Psoas muscle (tissue), 7 donors: ENCODE measurements at regions not wholly inside any gene's neighbourhood (a gene's known extent, or its start where the extent isn't known, plus 50 kb on each side); places are given as distances from the start of the nearest gene placed in this dataset.
"Not testable (repeated sequence)": the region's sequence is repeated elsewhere in the genome, so short reads cannot be mapped to it uniquely, and the experiment has no call there.

Source experiments
- ATAC-seq, 4 donors: fragments of 200-7000 bp; cut with Tn5 transposase; one replicate each; pipeline ENCODE4 v1.9.1; 2020; ENCODE audit warnings: moderate library complexity in 3 of 4, mild to moderate bottlenecking in 2 of 4
- DNase-seq, 2 donors: peaks; one replicate each; pipeline ENCODE4 v3.0.0-alpha.2; 2020
- H3K27ac ChIP-seq: fragments of 200-600 bp; one replicate; pipeline ENCODE4 v1.8.0; 2022
- H3K27me3 ChIP-seq, 3 donors: fragments of 200-600 bp in 1 of 3; one replicate each; pipeline versions ENCODE4 v1.6.1 to v1.8.0; 2013 to 2022; ENCODE audit warnings: low read length in 2 of 3, mild to moderate bottlenecking in 2 of 3, moderate library complexity in 1 of 3; ENCODE audit not compliant: insufficient read depth in 3 of 3
- H3K36me3 ChIP-seq, 2 donors: fragments of 200-600 bp in 1 of 2; one replicate each; pipeline versions ENCODE4 v1.6.1 to v1.8.0; 2013 to 2022; ENCODE audit warnings: low read depth in 1 of 2, mild to moderate bottlenecking in 1 of 2, moderate library complexity in 1 of 2; ENCODE audit not compliant: insufficient read depth in 1 of 2
- H3K4me1 ChIP-seq: fragments of 200-600 bp; one replicate; pipeline ENCODE4 v1.8.0; 2022
- H3K4me3 ChIP-seq: fragments of 200-600 bp; one replicate; pipeline ENCODE4 v1.8.0; 2022; ENCODE audit warnings: mild to moderate bottlenecking
- H3K9me3 ChIP-seq: fragments of 200-600 bp; one replicate; pipeline ENCODE4 v1.8.0; 2022
- CTCF ChIP-seq: fragments of 200-600 bp; IDR thresholded peaks from one replicate; pipeline ENCODE4 v1.8.0; 2022; ENCODE audit warnings: antibody characterized with exemption
- WGBS, 3 donors: extraction: QIAGEN DNeasy Blood & Tissue Kit; methylation state at CpG; one replicate each; pipeline versions ENCODE4 v1.1.6 to v1.1.7; 2013; 5-methylcytosine and 5-hydroxymethylcytosine counted together
- intact Hi-C, 2 donors: fragments of 100-400 bp; cut with DNase I; formaldehyde crosslinking; loops; one replicate each; pipeline versions ENCODE4 v1.11.0 to v1.14.2; 2022
- donor health status: healthy with polysubstance abuse.
- donor health status: DM: no; HTN: no; CAD: no; lungs with moderate emphysema.
- donor health status: Bipolar disorder and iron deficiency.
- donor health status: healthy.
- donor health status: DM: yes; HTN: yes; CAD: no.
- donor health status: DM: no; HTN: no; CAD: no.
- donor health status: DM: yes; HTN: yes; CAD: no.

- DNase-seq (no peak), ATAC-seq (no peak)
- no peak overlapping the region for H3K4me3 ChIP-seq
- intact Hi-C loops: no loop called here
- TF ChIP-seq CTCF: no peak
- H3K27me3 ChIP-seq: no peaks in the 10 kb centered on the region
- H3K36me3 ChIP-seq: no peaks in the 10 kb centered on the region
- 55 to 58% (median 57%) methylated on average over 3 of the region's 3 CpGs for WGBS, 3 donors
- H3K9me3 ChIP-seq: no peaks in the 10 kb centered on the region
- H3K4me1 ChIP-seq: no peaks in the 10 kb centered on the region
- no peak overlapping the region for H3K27ac ChIP-seq
Measured at GRCh38 chr5:26343801-26344325, 694.5 kb downstream of the CDH9 start.

- Histone ChIP-seq H3K4me3 (no peak overlapping the region), H3K27ac (no peak overlapping the region), H3K27me3 (no peaks in the 10 kb centered on the region), H3K9me3 (no peaks in the 10 kb centered on the region), H3K4me1 (no peaks in the 10 kb centered on the region), H3K36me3 (no peaks in the 10 kb centered on the region)
- WGBS, 3 donors: 42 to 63% (median 48%) methylated on average over 1 of the region's 1 CpG
- DNase-seq (no peak), ATAC-seq (no peak)
- intact Hi-C loops: no loop called here
- TF ChIP-seq CTCF: no peak
Measured at GRCh38 chr5:26339576-26339975, 698.8 kb downstream of the CDH9 start.

- no peak for DNase-seq
- ATAC-seq: no peak
- TF ChIP-seq CTCF: no peak
Measured at GRCh38 chr5:26329562-26330189, 708.7 kb downstream of the CDH9 start.

GRCh38 chr5:26326153-26326759, 712.1 kb downstream of the CDH9 start:
- Histone ChIP-seq H3K4me3 (no peak overlapping the region), H3K36me3 (no peaks in the 10 kb centered on the region), H3K27me3 (no peaks in the 10 kb centered on the region), H3K9me3 (no peaks in the 10 kb centered on the region), H3K4me1 (no peaks in the 10 kb centered on the region), H3K27ac (no peak overlapping the region)
- WGBS, 3 donors: 91 to 93% (median 92%) methylated on average over 17 of the region's 17 CpGs
- ATAC-seq: no peak
- peak in 1 of 2 donors; percentile 38 for DNase-seq
- intact Hi-C loops: no loop called here
- no peak for TF ChIP-seq CTCF

More at GRCh38 chr5:26329562-26330189, 708.7 kb downstream of the CDH9 start:
- H3K4me3 ChIP-seq: no peak overlapping the region
- no peak overlapping the region for H3K27ac ChIP-seq
- no peaks in the 10 kb centered on the region for H3K4me1 ChIP-seq
- no peaks in the 10 kb centered on the region for H3K36me3 ChIP-seq
- no peaks in the 10 kb centered on the region for H3K9me3 ChIP-seq
- H3K27me3 ChIP-seq: no peaks in the 10 kb centered on the region
- intact Hi-C loops: no loop called here
- WGBS, 3 donors: 23 to 28% (median 25%) methylated on average over 4 of the region's 4 CpGs

- WGBS, 3 donors: 85 to 90% (median 89%) methylated on average over 11 of the region's 11 CpGs
- not testable (repeated sequence) for H3K27me3 ChIP-seq
Measured at GRCh38 chr5:26325432-26325831, 713.0 kb downstream of the CDH9 start.

GRCh38 chr5:26324273-26324895, 714.0 kb downstream of the CDH9 start:
- H3K4me3 ChIP-seq, intact Hi-C loops: not testable (repeated sequence)
- DNase-seq: peak in 1 of 2 donors; percentile 24

More at GRCh38 chr5:26325432-26325831, 713.0 kb downstream of the CDH9 start:
- H3K27ac ChIP-seq, H3K4me1 ChIP-seq, ATAC-seq, H3K4me3 ChIP-seq, H3K9me3 ChIP-seq, H3K36me3 ChIP-seq, intact Hi-C loops: not testable (repeated sequence)
- DNase-seq: peak in 1 of 2 donors; percentile 20

More at GRCh38 chr5:26324273-26324895, 714.0 kb downstream of the CDH9 start:
- WGBS, 3 donors: 93 to 97% (median 95%) methylated on average over 27 to 41 of the region's 41 CpGs
- H3K9me3 ChIP-seq, H3K27ac ChIP-seq, H3K4me1 ChIP-seq, H3K27me3 ChIP-seq, H3K36me3 ChIP-seq, ATAC-seq: not testable (repeated sequence)
